ENCODE measurements at regions not wholly inside any gene's neighbourhood (a gene's known extent, or its start where the extent isn't known, plus 50 kb on each side); places are given as distances from the start of the nearest gene placed in this dataset.

GRCh38 chr12:19055589-19055988 is 73.9 kb upstream of the PLEKHA5 start:
- no peaks in the 10 kb centered on the region for H3K9me3 ChIP-seq
- DNase-seq = no peak
- peaks cover 6% of the 10 kb centered on the region; the same call in 1 of the 2 replicates for H3K27me3 ChIP-seq
- TF ChIP-seq CTCF (IDR thresholded peaks at IDR 0.05; ENCODE audit: low read depth, low read length) = no peak
- no peaks in the 10 kb centered on the region; the same call in none of the 2 replicates for H3K4me1 ChIP-seq
- H3K4me3 ChIP-seq (ENCODE audit: low read depth, low read length) = no peak overlapping the region
- no peaks in the 10 kb centered on the region for H3K36me3 ChIP-seq

DNA sequence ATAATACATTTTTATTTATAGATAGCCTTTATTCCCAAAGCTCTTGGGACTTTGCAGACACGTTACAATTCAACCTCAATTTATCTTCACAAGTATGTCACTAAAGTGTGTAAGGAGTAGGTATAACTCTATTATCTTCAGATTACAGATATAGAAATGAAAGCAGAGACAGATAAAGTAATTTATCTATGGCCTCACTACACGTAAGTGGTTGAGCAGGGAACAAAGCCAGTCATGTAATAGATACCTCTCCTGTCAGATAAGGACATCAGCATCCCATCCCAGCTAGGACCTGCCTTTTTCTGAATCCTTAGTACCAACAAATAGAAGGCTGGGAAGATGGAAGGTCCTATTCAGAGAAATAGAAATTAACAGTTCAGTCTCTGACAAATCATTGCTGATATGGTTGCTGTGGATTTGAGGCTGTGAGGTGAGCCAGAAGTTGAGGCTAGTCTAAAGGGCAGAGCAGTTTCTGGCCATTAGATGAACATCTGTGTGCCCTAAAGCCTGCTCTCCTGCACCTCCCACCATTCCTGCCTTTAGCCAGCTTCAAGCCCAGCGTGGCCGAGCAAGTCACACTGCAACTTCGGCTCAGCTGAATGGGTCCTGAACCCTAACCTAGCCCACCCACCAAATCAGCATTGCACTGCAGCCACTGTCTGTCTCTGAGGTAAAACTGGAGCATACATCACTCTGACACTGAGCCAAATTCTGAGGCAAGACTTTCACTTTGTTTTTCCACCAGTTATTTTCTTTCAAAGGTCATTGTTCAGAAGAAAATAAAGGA is 71.1 kb upstream of the PLEKHA5 start:
- H3K4me3 ChIP-seq (ENCODE audit: low read depth, low read length) = 0 out of 2 replicates have a peak overlapping the region, but pooled peaks have one; percentile 17
- no peaks in the 10 kb centered on the region for H3K9me3 ChIP-seq
- H3K27me3 ChIP-seq = peaks cover 6% of the 10 kb centered on the region; the same call in 1 of the 2 replicates
- H3K36me3 ChIP-seq = no peaks in the 10 kb centered on the region
- peak; percentile 25 for DNase-seq
- TF ChIP-seq CTCF (IDR thresholded peaks at IDR 0.05; ENCODE audit: low read depth, low read length) = no peak
- no peaks in the 10 kb centered on the region; the same call in none of the 2 replicates for H3K4me1 ChIP-seq

- Histone ChIP-seq H3K36me3 (no peaks in the 10 kb centered on the region), H3K9me3 (no peaks in the 10 kb centered on the region), H3K4me3 (ENCODE audit: low read depth, low read length) (no peak overlapping the region), H3K27me3 (no peaks in the 10 kb centered on the region), H3K4me1 (peaks cover 13% of the 10 kb centered on the region)
- TF ChIP-seq CTCF (IDR thresholded peaks at IDR 0.05; ENCODE audit: low read depth, low read length) = no peak
- DNase-seq = no peak
These were observed 64.8 kb upstream of the PLEKHA5 start for GRCh38 chr12:19064713-19065112.

DNA sequence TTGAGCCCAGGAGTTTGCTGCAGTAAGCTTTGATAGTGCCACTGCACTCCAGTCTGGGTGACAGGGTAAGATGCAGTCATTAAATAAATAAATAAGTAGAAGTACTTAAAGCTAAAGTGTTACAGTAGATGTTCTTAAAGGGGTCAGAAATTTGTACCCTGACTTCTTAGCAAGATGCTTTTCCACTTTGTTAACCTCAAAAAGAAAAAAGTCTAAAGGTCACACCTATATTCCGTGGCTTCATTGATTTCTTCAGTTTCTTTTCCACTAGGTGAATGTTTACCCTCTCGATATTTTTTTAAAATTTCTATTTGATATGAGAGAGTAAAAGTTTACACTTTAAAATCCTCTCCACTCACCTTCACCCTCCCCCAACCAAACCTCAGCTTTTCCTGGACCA is 64.3 kb upstream of the PLEKHA5 start:
- DNase-seq = no peak
- no peaks in the 10 kb centered on the region for H3K36me3 ChIP-seq
- H3K9me3 ChIP-seq = no peaks in the 10 kb centered on the region
- no peak for TF ChIP-seq CTCF (IDR thresholded peaks at IDR 0.05; ENCODE audit: low read depth, low read length)
- H3K4me1 ChIP-seq = peaks cover 13% of the 10 kb centered on the region
- no peak overlapping the region for H3K4me3 ChIP-seq (ENCODE audit: low read depth, low read length)
- H3K27me3 ChIP-seq = no peaks in the 10 kb centered on the region

- no peaks in the 10 kb centered on the region for H3K9me3 ChIP-seq
- H3K4me1 ChIP-seq = peaks cover 13% of the 10 kb centered on the region
- no peak overlapping the region for H3K4me3 ChIP-seq (ENCODE audit: low read depth, low read length)
- H3K36me3 ChIP-seq = no peaks in the 10 kb centered on the region
- no peaks in the 10 kb centered on the region for H3K27me3 ChIP-seq
- DNase-seq = no peak
- TF ChIP-seq CTCF (IDR thresholded peaks at IDR 0.05; ENCODE audit: low read depth, low read length) = no peak
These were observed 63.7 kb upstream of the PLEKHA5 start for GRCh38 chr12:19065871-19066270.

GRCh38 chr12:19066475-19067001 is 63.0 kb upstream of the PLEKHA5 start:
- peak; percentile 7 for DNase-seq
- no peaks in the 10 kb centered on the region for H3K9me3 ChIP-seq
- peaks cover 13% of the 10 kb centered on the region for H3K4me1 ChIP-seq
- H3K36me3 ChIP-seq = no peaks in the 10 kb centered on the region
- H3K4me3 ChIP-seq (ENCODE audit: low read depth, low read length) = no peak overlapping the region
- no peak for TF ChIP-seq CTCF (IDR thresholded peaks at IDR 0.05; ENCODE audit: low read depth, low read length)
- H3K27me3 ChIP-seq = no peaks in the 10 kb centered on the region
